Stimulated activated naive CD4-positive, alpha-beta T cell treated with Interleukin-2 at 50 U/mL for 16 hours (primary cell): ENCODE measurements at regions not wholly inside any gene's neighbourhood (a gene's known extent, or its start where the extent isn't known, plus 50 kb on each side); places are given as distances from the start of the nearest gene placed in this dataset.

Experiments used
- DNase-seq: peaks from one replicate; lab custom pipeline; 2025; lab: John Stamatoyannopoulos, UW

DNA sequence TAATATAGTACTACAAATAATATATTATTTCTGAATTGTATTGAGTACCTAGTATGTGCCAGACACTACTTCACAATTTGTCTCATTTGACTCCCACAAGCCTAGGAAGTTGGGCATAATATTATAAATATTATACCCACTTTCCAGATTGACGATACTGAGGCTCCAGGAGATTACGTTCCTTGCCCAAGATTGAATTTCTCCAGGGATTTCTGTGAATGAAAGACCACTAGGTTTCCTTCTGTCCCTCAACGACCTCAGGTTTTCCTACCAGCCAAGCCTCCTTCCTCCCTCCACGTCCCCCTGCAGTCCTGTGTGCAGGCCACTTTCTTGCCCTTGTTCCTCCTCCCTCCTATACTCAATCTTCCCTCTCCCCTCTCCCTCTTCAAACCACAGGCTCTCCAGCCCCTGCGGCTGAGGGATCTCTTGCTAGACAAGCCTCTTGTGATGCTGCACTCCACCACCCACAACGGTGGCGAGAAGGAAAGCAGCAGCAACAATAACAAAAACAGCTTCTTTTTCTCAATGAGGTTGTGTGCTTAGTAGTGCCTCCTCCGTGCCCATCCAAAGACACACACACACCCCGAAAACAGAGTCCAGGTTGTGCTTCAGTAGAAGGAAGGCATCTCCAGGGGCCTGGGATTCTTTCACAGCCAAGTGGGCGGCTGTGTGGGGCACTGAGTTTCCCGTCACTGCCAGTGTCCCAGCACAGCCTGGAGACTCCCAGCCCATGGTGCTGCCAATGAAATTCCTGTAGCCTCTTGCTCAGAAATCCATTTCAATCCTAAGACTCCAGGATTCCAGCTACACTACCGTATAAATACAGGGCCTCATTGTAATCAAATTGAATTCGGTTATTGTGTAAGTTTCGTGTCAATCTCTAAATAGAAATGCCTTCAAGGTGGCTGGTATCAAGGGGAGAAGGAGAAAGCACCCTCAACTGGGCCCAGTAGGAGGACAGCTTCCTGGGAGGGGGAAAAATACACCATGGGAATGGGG, 94.4 kb downstream of the NCR2 start:
- DNase-seq: no peak

DNA sequence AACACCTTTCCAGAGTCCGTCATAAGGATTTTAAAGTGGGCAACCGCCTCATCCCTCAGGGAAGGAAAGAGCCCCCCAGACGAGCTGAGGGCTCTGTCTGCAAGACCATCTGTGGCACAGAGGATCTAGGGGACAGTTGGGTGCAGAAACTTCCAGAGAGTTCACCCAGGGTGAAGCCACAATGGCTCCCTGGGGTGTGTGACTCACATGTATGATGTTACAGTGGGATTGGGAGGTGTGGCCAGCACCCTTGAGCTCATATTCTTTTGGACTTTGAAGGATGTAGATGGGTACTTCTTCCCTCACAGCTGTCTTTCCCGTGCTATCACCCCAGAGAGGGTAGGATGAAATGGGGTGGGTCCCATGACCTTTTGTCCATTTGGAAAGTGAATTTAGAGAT, 95.5 kb downstream of the NCR2 start:
- no peak for DNase-seq

DNA sequence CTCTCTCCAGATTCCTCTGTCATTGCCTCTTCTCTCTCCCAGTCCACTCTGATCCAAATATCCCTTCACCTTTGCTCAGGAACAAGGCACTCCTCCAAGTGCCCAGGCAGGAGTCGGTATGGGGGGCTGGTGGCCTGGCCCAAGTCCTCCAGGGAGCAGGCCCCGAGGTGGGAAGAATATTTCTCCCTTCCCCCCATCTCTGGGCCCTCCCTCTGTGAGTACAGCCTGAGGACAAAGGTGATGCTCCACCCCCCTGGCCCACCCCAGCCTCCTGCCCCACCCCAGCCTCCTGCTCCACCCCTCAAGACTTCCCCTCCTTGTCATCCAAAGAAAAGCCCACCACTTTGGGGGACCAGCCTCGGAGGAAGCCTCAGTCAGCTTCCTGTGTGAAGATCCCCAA, 96.9 kb downstream of the NCR2 start:
- no peak for DNase-seq

DNA sequence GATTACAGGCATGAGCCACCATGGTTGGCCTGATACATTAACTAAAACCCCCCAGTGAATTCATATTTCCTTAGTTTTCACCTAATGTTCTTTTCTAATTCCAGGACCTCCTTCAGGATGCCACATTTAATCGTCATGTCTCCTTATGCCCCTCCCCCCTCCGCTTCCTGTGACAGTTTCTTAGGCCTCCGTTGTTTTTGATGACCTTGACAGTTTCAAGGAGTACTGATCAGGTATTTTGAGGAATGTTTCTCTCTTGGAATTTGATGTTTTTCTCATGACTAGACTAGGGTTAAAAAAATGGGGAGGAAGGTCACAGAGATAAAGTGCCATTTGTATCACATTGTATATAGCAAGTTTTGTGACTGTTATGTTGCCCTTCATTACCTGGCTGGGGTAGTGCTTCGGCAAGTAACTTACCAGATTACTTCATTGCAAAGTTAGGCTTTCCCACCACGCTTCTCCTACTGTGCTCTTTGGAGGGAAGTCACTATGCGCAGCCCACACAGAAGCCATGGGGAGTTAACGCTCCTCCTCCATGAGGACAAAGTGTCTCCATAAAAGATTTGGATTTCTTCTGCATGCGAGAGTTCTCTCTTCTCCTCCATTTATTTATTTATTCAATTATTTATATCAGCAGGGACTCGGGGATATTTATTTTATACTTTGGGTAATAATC, 99.5 kb downstream of the NCR2 start:
- no peak for DNase-seq

DNA sequence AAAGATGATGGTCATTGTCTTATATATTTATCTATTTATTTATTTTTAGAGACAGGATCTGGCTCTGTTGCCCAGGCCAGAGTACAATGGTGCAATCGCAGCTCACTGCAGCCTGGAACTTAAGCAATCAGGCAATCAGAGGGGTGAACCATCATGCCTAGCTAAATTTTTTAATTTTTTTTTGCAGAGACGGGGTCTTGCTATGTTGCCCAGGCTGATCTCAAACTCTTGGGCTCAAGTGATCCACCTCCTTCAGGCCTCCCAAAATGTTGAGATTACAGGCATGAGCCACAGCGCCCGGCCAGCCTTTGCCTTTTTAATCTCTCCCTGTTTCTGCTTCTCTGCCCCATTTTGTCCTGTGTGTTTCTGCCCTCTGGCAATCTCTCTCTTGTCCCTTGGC, 102.2 kb downstream of the NCR2 start:
- DNase-seq: no peak

DNA sequence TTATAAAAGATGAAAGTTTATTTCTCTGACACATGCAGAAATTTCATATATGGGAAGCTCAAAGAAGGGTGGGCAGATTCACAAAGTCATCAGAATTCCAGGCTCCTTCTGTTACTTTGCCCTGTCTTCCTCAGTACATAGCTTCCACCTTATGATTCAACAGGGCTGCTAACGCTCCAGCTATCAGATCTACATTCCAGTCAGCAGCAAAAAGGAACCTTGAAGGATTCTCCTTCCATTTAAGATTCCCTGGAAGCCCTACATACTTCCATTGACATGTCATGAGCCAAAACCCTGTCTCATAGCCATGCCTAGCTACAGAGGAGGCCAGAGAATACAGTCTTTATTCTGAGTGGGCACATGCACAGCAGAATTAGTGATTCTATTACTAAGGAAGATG, 103.3 kb downstream of the NCR2 start:
- DNase-seq: no peak

DNA sequence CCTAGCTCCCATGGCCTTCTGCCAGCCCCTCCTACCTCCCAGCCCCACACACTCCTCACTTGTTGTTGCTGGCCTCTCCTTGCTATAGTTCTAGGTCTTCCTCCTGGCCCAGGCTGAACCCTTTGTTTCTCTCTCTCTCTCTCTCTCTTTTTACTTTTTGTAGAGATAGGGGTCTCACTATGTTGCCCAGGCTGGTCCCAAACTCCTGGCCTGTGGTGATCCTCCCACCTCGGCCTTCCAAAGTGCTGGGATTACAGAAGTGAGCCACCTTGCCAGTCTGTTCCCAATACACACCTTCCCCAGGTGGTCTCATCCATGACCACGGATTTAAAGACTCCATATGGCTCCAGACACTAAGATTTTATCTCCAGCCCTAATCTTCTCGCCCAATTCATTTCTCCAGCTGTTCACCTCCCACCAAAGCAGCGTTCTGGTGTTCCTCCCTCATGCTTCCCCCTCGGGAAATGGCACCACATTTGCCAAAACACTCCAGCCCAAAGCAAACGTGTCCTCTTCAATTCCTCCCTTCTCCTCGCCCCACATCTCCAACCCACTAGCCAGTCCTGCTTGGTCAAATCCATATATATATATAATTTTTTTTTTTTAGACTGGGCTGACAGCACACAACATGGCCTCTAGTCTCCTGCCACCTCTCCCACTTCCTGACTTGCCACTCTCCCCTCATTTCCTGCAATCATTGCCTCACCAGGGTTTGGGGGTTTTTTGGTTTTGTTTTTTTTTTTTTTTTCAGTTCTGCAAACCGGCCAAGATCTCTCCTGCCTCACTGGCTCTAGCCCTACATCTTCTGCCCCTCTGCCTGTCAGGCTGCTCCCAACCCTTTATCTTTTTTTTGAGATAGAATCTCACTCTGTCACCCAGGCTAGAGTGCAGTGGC, 104.4 kb downstream of the NCR2 start:
- no peak for DNase-seq

DNA sequence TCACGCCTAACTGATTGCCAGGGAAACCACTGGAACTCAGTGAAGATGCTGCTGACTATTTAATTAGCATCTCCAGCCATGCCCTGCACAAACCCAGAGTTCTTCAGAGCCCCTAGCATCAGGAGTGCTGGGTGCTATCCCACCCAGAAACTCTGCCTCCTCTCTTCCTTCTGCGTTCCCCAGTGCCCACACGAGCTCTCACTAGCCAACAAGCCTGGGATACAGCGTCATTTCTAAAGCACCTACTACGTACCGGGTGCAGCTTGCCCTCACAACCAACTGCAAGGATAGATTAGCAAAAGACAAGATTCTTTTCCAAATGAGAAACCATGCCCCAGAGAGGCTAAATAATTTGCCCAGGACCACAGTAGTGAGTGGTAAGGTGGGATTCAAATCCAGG, 105.2 kb upstream of the FOXP4 start:
- DNase-seq: no peak

DNA sequence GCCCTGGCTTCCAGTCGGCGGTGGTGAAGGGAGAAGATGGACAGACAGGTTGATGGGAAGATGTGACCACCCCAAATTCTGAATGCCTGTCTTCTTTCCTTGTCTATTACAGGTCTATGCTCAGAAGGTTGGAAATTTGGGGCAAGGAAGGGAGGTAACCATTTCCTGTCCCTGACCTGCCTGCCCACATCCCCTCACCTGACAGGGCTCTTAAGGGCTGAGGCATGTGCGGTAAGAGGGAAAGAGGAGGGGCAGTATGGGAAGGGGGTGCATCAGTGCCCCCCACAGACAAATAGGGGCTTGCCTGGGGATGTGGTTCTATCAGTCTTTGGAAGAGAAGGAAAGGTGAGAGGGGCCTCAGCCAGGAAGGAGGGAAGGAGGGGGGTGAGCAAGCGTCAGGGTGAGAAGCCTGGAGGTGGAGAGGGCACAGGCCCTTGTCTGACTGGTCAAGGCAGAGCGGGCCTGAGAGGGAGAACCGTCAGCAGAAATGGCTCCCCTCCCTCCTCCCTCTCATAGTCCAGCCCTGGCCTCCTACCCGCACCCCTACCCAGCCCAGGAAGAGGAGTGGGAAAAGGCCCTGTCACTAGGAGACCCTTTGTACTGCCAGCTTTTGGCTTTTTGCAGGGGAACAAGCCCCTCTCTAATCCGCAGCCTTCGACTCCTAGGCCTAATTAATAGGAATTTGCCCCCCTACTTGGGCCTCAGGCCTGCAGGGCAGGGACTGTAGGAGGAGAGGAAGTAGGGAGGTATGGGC, 104.4 kb upstream of the FOXP4 start:
- no peak for DNase-seq

DNA sequence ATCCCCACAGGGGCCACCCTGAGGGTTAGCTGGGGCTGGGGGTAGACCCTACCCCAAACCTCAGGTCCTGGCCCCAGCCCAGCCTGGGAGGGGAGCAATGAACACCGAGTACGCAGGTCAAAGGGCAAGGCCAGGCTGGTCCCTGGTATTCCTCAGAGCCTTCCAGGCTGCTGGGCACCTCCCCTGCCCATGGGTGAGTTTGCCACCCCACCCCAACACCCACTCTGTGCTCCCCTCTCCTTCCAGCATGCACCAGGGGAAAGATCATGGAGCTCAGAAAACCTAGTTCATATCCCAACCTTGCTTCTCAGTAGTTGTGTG, 103.9 kb upstream of the FOXP4 start:
- no peak for DNase-seq

DNA sequence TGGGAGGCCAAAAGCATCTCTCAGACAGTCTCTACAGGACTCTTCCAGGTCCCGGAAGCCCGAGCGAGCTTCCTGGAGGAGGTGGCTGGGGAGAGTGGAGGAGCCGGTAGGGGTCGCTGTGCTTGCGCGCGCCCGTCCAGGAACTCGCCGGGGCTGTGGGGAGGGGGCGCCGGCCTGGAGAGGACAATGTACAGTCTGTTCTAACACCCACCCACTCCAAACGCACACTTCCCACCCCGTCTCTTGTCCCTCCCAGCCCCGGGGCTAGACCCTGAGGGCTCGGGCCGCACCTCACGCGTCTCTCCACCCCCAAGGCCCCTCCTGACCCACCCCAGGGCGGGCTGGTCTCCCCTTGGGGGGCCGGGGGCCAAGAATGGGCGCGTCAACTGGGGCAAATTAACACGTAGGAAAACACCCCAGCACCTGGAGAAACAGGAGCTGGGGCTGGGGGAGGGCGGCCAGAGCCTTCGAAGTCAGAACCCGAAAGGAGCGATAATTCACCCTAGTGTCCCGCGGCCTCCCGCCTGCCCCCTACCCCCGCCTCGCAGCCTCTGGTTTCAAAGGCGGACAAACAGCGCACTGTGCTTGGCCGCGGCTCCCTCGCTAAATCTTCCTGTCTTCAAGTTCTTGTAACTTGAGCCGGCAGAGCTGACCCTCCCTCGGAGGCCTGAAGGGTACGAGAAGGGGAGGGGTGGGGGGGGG, 103.2 kb upstream of the FOXP4 start:
- DNase-seq: no peak

DNA sequence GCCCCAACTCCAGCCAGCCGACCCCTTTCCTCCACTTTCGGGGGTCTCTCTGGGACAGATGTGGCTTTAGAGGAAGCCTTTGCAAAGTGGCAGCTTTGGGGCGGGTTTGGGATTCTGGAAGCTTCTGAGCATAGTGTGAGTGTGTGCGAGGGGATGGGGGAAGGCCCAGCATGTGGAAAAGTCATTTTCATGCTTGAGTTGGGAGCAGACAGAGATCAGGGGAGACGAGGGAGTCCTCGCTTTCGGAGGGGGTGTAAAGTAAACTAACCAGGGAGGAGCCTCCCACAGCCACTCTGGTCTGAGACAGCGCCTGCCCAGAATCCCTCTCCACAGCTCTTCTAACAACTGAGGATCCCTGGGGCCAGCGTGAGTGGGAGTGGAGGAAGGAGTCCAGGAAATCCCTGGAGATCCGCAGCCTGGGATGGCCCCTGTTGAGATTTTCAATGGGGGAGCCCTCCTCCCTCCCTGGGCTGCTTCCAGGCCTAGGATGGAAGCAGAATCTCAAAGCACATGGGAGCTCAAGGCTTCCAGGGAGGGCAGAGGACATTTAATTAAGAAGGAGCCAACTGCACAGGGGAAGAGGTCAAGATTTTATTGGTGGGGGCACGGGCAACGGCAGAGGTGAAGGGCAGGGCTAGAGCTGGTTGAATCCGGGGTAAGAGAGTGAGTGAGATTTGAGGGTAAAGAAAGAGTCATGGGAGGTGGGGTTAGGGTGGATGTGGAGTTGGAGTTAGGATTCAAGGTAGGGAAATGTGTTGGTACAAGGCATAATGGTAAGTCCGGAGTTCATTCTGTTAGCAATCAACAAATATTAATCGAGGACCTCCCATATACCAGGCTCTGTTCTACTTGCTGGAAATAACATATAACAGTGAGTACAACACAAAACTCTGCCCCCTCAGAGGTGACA, 102.3 kb upstream of the FOXP4 start:
- no peak for DNase-seq

DNA sequence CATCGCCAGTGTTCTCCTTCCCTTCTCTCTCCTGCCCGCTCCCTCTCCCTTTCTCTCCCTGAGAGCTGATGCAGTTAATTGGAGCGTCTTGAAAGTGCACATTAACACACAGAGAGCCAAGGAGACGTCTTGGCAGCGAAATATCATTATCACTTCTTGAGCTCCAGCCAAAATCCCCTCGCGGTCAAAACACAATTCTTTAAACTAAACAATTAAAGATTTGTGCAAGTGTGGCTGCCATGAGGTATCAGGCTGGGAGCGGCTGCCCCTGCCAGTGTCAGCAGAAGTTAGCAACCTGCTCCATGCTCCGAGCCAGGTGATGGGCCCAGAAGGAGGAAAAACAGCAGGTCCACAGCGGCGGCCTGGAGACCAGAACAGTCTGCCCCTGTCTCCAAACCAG, 100.9 kb upstream of the FOXP4 start:
- no peak for DNase-seq

DNA sequence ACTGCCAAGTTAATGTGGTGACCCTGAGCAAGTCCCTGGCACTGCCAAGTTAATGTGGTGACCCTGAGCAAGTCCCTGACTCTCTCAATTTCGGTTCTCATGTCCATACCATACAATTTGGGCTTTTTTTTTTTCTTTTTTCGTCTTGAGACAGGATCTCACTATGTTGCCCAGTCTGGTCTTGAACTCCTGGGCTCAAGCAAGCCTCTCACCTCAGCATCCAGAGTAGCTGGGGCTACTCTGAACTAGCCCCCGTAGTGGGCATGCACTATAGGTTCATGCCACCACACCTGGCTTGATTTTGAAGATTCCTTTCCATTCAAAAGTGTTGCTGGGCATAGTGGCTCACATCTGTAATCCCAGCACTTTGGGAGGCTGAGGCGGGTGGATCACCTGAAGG, 100.0 kb upstream of the FOXP4 start:
- DNase-seq: no peak

DNA sequence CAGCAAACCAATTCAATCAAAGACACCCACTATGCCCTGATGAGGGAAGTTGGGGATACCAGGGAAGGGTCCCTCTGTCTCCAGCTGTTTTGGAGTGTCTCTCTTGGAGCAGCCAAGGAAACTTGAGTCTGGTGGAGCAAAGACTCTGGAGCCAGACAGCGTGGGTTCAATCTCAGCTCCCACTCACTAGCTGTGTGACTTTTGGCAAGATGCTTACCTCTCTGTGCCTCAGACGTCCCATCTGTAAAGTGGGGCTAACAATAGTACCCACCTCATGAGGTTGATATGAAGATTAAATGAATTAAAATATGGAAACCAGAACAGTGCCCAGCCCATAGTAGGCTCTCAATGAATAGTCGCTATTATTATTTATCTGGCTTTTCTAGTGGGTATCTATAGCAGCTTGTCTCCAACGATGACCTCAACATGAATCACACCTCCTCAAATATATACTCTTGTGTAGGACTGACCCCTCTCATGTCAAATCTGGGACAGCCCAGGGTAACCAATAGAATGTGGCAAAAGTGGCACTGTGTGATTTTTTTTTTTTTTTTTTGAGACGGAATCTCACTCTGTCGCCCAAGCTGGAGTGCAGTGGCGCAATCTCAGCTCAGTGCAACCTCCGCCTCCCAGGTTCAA, 99.2 kb upstream of the FOXP4 start:
- no peak for DNase-seq

DNA sequence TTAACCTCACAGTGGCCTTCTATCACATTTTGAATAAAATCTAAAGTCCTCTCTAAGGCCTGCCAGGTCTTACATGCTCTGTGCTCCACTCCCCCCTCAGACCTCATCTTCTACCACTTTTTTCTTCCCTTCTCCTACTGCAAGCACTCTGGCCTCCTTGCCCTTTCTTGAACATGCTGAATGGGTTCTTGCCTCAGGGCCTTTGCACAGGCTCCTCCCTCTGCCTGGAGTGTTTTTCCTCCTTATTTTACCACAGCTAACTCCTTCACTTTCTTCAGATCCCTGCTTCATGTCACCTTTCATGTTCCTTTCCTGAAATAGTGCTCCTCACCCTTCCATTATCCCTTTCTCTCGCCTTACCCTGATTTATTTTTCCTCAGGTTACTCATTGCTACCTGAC, 97.9 kb upstream of the FOXP4 start:
- no peak for DNase-seq

DNA sequence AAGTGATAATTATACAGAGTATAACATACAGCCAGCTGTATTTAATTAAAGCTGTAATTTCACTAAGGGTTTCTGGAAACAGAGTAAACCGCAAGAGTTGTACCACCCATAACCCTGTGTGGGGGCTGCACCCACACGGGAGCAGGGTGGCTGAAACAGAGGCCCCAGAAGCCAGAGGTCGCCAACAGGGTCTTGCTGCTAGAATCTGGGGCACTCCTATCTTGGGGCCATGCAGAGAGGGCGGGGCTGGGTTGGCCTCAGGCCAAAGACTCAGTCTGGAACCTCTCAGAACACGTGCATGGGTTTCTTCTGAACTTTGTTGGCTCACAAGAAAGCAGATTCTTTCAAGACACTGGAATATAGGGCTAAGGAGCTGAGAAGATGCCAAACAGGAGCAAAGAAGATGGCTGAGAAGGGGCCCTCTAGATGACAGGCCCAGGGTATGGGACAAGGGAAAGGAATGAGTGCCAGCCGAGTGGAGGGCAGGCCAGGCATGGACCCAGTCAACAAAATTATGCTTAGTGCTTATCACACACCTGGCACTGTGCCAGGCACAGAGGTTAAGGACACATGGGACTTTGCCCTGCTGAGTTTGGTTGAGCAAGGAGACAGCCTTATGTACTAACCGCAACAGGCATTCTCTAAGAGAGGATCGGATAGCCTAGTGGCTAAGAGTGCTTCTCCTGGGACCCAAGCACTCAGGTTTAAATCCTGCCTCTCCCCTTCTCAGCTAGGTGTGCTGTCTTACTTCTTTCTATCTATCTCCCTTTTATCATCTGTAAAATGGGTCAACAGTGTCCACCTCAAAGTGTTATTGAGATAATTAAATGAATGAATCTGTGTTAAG, 96.6 kb upstream of the FOXP4 start:
- DNase-seq: no peak

DNA sequence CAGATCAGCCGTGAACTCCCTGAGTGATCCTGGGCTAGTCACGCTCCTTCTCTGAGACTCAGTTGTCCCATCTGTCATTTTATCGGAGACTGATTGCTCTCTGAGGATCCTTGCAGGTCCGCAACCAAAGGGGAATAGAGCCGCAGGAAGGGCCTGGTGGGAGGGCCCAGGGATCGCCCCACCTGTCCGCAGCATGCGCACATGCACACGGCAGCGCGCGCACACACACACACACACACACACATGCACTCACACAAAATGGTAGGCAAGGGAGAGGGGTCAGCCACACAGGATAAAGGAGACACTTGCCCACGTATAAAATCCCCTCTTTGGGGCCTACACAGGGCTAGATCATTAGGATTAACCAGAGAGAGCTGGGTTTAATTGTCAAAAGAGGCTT, 95.6 kb upstream of the FOXP4 start:
- DNase-seq: no peak

DNA sequence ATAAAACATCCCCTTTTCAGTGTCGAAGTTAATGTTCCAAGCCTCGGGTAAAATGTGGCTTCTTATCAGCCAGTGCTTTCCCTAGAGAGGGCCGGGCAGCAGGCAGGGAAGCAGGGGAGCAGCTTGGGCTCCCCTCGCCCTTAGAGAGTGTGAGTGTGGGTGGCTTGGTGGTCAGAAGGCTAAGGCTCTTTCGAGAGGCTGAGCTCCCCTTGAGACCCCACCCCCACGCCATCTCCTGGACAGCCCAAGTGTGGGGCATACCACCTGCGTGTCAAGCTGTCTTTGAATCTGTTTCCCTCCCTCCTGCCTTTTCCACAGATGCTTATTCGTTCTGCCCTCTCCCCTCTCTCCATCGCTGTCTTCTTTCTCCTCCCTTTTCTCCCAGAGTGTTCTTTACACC, 95.1 kb upstream of the FOXP4 start:
- no peak for DNase-seq
